Naive thymus-derived CD8-positive, alpha-beta T cell (primary cell): ENCODE measurements at regions not wholly inside any gene's neighbourhood (a gene's known extent, or its start where the extent isn't known, plus 50 kb on each side); places are given as distances from the start of the nearest gene placed in this dataset.

ENCODE experiments used
- ATAC-seq, 2 donors: fragments of 150-1000 bp; cut with Tn5 transposase in 1 of 2; sonication (Bioruptor Pico), chemical (Tn5 transposase) in 1 of 2; 1 replicate in 1 of 2; 2 replicates in 1 of 2; pipeline ENCODE4 v1.10.0; 2021; ENCODE audit warnings: mild to moderate bottlenecking in 2 of 2, moderate library complexity in 2 of 2
- POLR2A ChIA-PET: fragments of 350-600 bp; sonication (Branson Sonifier 250); formaldehyde crosslinking; loops from one replicate; lab custom pipeline; 2021; ENCODE audit warnings: antibody characterized with exemption; lab: Charles Lee
- DNase-seq, 10 donors: peaks; one replicate each; pipeline versions ENCODE4 v3.0.0 to v3.0.0-alpha.2; 2020 to 2022
- H3K27ac Mint-ChIP-seq, 10 donors: one replicate each; pipeline ENCODE4 v1.8.0; 2020 to 2022; ENCODE audit warnings: mild to moderate bottlenecking in 10 of 10, mixed read lengths in 10 of 10, moderate library complexity in 4 of 10, inconsistent platforms in 1 of 10
- H3K27me3 Mint-ChIP-seq, 5 donors: one replicate each; pipeline ENCODE4 v1.8.0; 2021 to 2022; ENCODE audit warnings: mixed read lengths in 5 of 5
- H3K36me3 Mint-ChIP-seq, 3 donors: one replicate each; pipeline ENCODE4 v1.8.0; 2020 to 2022; ENCODE audit warnings: mixed read lengths in 3 of 3, mild to moderate bottlenecking in 2 of 3, inconsistent platforms in 1 of 3
- H3K4me1 Mint-ChIP-seq, 4 donors: one replicate each; pipeline ENCODE4 v1.8.0; 2021 to 2022; ENCODE audit warnings: mixed read lengths in 4 of 4
- H3K4me3 Mint-ChIP-seq, 10 donors: one replicate each; pipeline ENCODE4 v1.8.0; 2020 to 2022; ENCODE audit warnings: mild to moderate bottlenecking in 10 of 10, mixed read lengths in 10 of 10, moderate library complexity in 6 of 10, inconsistent platforms in 1 of 10
- H3K9me3 Mint-ChIP-seq, 9 donors: one replicate each; pipeline ENCODE4 v1.8.0; 2020 to 2022; ENCODE audit warnings: mixed read lengths in 9 of 9, mild to moderate bottlenecking in 3 of 9, inconsistent platforms in 1 of 9, moderate library complexity in 1 of 9

DNA sequence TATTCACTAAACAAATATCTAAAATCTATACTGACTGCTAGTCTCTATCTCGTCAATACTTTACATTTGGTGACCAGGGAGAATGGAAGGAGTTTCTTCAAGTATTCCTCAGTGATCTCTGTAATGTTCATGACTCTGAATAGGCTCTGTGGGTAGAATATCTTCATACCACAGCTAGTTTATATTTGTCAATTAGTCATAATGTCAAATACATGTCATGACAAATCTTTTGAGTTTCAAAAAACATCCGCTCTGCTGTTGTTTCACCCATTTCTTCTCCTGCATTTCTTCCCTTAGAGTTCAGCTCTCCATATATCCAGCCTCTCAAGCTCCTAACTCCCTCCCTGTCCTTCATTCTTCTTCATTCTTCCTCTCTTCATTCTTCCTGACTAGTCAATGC lies 206.5 kb upstream of the FANCL start:
- no peak overlapping the region for H3K27ac Mint-ChIP-seq
- H3K4me3 Mint-ChIP-seq, result no peak overlapping the region
- no peak for ATAC-seq
- H3K9me3 Mint-ChIP-seq, result no peaks in the 10 kb centered on the region
- H3K36me3 Mint-ChIP-seq, result no peaks in the 10 kb centered on the region
- DNase-seq, result no peak
- H3K4me1 Mint-ChIP-seq, result no peaks in the 10 kb centered on the region
- POLR2A ChIA-PET, result no interaction called here
- H3K27me3 Mint-ChIP-seq, result peaks cover 0 to 15% (median 4%) of the 10 kb centered on the region in 5 donors

- Mint-ChIP-seq H3K9me3 (no peaks in the 10 kb centered on the region), H3K4me3 (no peak overlapping the region), H3K27me3 (peaks cover 0 to 12% (median 2%) of the 10 kb centered on the region in 5 donors), H3K36me3 (no peaks in the 10 kb centered on the region), H3K4me1 (no peaks in the 10 kb centered on the region), H3K27ac (no peak overlapping the region)
- POLR2A ChIA-PET, result interaction anchor here (0.7 kb wide), 1 partner anchor 76 kb away, joined by 4 read pairs; no protein-coding TSS in a partner anchor
- DNase-seq (no peak), ATAC-seq (no peak)
These were observed 200.5 kb upstream of the FANCL start for GRCh38 chr2:58441643-58442042.

GRCh38 chr2:58436872-58437271 lies 195.7 kb upstream of the FANCL start:
- DNase-seq, result no peak
- POLR2A ChIA-PET, result no interaction called here
- Mint-ChIP-seq H3K36me3 (no peaks in the 10 kb centered on the region), H3K27me3 (peaks cover 0 to 15% (median 2%) of the 10 kb centered on the region in 5 donors), H3K4me3 (no peak overlapping the region), H3K27ac (no peak overlapping the region), H3K4me1 (no peaks in the 10 kb centered on the region), H3K9me3 (no peaks in the 10 kb centered on the region)
- no peak for ATAC-seq

DNA sequence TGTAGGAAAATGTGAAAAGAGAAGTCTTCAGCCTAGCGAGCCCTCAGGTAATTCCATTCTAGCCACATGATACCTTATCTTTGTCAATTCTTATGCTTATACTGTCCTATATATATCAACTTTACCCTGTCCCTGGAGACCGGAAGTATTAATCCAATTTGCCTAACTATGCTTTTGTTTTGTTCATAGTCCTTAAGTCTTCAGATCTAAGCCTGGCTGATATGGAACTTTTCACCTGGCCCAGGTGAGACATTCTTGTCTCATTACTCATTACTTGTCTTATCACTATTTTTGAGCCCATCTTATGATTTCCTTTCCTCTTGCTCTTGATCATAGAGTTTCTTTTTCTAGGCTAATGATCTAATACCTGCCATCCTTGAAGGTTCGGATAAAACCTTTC lies 194.1 kb upstream of the FANCL start:
- DNase-seq, result no peak
- H3K27me3 Mint-ChIP-seq, result peaks cover 0 to 24% (median 3%) of the 10 kb centered on the region in 5 donors
- no peak for ATAC-seq
- no peaks in the 10 kb centered on the region for H3K4me1 Mint-ChIP-seq
- H3K9me3 Mint-ChIP-seq, result no peaks in the 10 kb centered on the region
- H3K36me3 Mint-ChIP-seq, result no peaks in the 10 kb centered on the region
- no peak overlapping the region for H3K27ac Mint-ChIP-seq
- POLR2A ChIA-PET, result no interaction called here
- no peak overlapping the region for H3K4me3 Mint-ChIP-seq

DNA sequence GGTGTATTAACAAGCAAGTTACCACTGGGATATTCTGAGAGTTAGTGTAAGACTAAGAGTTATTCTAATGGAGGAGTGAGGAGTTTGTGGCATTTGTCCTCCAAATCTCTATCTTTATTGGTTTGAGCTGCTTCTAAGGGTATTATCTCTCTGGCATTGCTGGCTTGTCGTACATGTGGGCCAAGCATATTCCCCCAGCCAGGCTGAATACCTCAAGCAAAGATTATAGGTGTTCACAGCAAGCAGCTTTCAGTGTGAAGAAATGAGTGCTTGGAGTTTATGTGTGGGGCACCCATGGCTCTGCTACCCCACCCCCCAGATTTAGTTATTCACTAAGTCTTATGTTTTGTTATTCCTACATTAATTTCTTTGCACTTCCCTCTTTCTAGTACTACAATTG lies 193.6 kb upstream of the FANCL start:
- Mint-ChIP-seq H3K4me3 (no peak overlapping the region), H3K36me3 (no peaks in the 10 kb centered on the region), H3K27me3 (peaks cover 0 to 30% (median 8%) of the 10 kb centered on the region in 5 donors), H3K4me1 (no peaks in the 10 kb centered on the region), H3K9me3 (no peaks in the 10 kb centered on the region), H3K27ac (no peak overlapping the region)
- POLR2A ChIA-PET, result no interaction called here
- DNase-seq (no peak), ATAC-seq (no peak)

DNA sequence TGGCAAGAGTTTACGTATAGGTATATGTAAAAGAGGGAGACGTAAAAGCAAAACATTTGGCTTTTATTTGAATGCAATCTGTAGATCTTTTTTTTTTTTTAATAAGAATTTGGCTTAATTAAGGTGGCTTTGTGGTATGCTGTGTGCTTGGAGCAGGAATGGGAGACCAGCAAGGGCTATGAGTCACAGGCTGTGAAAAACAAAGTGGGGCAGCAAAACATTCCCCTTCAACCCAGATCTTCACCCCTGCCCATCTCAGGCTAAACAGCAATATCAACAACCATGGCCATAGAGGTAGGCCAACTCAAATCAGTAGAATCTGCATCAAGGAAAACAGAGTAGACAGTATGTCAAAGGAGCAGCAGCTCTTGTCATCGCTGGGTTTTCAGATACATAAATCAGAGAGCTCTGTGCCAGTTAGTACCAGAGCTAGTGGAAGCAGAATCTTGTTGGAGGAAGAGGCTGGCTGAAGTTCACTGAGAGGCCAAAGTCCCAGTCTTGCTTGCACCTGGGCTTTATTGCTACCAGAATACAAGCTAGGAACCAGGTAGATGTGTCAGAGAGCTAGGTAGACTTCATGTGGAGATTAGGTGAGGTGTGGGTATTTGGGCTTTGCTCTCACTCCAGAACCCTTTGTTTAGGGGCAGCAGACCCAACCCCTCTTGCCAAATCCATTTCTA lies 191.5 kb upstream of the FANCL start:
- ATAC-seq, result no peak
- Mint-ChIP-seq H3K27me3 (peaks cover 10 to 43% (median 18%) of the 10 kb centered on the region in 5 donors), H3K9me3 (no peaks in the 10 kb centered on the region), H3K36me3 (no peaks in the 10 kb centered on the region), H3K4me3 (no peak overlapping the region), H3K4me1 (peaks cover 1 to 10% (median 9%) of the 10 kb centered on the region in 4 donors), H3K27ac (no peak overlapping the region)
- POLR2A ChIA-PET, result no interaction called here
- no peak for DNase-seq

- DNase-seq (no peak), ATAC-seq (no peak)
- Mint-ChIP-seq H3K27ac (no peak overlapping the region), H3K27me3 (peaks cover 20 to 60% (median 34%) of the 10 kb centered on the region in 5 donors), H3K9me3 (no peaks in the 10 kb centered on the region), H3K4me1 (peaks cover 1 to 13% (median 11%) of the 10 kb centered on the region in 4 donors), H3K36me3 (no peaks in the 10 kb centered on the region), H3K4me3 (peak overlapping the region in 7 of 10 donors; percentile 38 to 71 (median 61))
- POLR2A ChIA-PET, result no interaction called here
These were observed 188.1 kb upstream of the FANCL start for GRCh38 chr2:58429014-58429875.

DNA sequence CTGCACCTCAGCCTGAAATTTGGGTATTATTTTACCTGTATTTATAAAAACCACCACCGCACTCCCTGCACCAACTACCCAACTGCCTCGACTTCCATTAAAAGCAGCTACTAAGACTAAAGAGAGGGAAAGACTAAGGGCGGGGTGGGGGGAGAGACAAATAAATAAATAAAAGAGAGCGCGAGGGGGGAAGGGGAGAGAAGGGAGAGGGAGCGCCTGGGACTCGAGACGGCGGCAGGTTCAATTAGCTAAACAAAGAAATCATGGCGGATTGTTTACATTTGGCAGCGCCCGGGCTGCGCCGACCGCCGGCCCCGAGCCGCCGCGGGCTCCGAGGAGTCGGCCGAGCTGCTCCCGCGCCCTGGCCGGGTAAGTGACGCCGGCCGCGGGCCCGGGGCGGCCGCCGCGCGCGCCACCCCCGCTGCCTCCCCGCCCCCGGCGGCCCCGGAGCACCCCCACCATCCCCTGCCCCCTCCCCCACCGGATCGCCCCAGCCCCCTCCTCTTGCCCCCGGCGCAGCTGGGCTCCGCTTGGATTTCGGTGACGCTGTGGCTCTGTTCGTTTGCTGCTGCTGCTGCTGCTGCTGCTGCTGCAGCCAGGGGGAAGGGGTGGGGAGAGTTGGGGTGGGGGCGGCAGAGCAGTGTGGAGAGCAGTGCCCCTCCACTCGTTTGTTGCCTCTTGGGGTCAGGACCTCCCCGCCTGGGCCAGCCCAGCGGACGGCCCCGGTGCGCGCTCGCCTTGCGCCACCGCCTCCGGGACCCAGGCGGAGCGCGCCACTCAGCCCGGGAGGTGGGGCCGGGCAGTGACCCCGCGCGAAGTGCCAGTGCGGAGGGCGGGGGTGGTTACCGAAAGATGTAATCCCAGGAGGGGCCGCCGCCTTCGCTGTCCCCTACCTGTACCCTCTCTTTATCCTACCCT lies 187.2 kb upstream of the FANCL start:
- Mint-ChIP-seq H3K4me3 (peak overlapping the region in 8 of 10 donors; percentile 23 to 72 (median 56)), H3K9me3 (no peaks in the 10 kb centered on the region), H3K36me3 (no peaks in the 10 kb centered on the region), H3K27ac (no peak overlapping the region), H3K4me1 (peaks cover 1 to 13% (median 11%) of the 10 kb centered on the region in 4 donors), H3K27me3 (peaks cover 20 to 60% (median 34%) of the 10 kb centered on the region in 5 donors)
- POLR2A ChIA-PET, result interaction anchor here (0.5 kb wide), 1 partner anchor 504 kb away, joined by 3 read pairs; no protein-coding TSS in a partner anchor
- no peak for DNase-seq
- ATAC-seq, result no peak

DNA sequence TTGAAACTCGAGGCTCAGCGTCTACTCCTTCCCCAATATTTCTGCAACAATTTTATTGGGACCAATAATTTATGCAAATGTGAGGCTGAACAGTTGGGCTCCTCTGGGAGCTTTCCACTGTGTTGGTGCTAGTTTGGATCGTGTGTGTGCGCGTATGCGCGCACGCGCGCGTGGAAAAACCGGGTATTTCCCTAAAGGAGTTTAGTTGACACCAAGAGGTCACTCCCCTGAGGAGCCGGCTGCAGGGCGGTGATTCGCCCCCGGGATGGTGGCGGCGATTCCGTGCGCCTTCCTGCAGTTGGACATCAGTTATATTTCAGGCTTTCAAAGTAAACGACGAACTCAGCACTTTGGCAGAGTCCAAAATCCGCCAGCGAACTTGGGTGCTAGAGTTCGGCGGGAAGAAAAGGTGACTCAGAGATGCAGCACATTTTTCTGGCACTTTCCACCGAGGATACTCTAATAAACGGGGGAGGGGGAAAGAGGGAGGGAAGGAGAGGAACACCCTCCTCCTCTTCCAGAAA lies 186.5 kb upstream of the FANCL start:
- peak overlapping the region in 9 of 10 donors; percentile 23 to 72 (median 52) for H3K4me3 Mint-ChIP-seq
- H3K27me3 Mint-ChIP-seq, result peaks cover 20 to 60% (median 34%) of the 10 kb centered on the region in 5 donors
- no peak for DNase-seq
- POLR2A ChIA-PET, result interaction anchor here (0.5 kb wide), 1 partner anchor 503 kb away, joined by 3 read pairs; no protein-coding TSS in a partner anchor
- H3K9me3 Mint-ChIP-seq, result no peaks in the 10 kb centered on the region
- no peaks in the 10 kb centered on the region for H3K36me3 Mint-ChIP-seq
- ATAC-seq, result no peak
- peaks cover 1 to 13% (median 11%) of the 10 kb centered on the region in 4 donors for H3K4me1 Mint-ChIP-seq
- H3K27ac Mint-ChIP-seq, result no peak overlapping the region

DNA sequence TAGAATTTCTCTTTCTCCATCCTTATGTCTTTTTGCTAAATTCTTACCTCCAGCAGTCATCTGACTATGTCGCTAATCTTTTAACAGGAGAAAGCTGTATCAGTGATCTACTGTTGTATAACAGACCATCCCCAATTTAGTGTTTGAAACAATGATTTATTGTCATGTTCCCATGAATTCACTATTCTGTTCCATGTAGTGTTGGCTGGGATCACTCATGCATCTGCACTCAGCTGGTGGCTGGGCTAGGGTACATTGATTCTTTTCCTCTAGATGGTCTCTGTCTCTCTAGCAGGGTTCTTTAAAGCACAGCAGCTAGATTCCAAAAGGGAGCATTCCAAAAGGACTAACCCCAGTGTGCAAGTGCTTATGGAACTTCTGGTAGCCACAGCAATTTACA lies 184.2 kb upstream of the FANCL start:
- Mint-ChIP-seq H3K4me3 (no peak overlapping the region), H3K27ac (no peak overlapping the region), H3K4me1 (peaks cover 1 to 13% (median 11%) of the 10 kb centered on the region in 4 donors), H3K27me3 (peaks cover 20 to 52% (median 34%) of the 10 kb centered on the region in 5 donors), H3K9me3 (no peaks in the 10 kb centered on the region), H3K36me3 (no peaks in the 10 kb centered on the region)
- ATAC-seq (no peak), DNase-seq (no peak)
- POLR2A ChIA-PET, result no interaction called here

DNA sequence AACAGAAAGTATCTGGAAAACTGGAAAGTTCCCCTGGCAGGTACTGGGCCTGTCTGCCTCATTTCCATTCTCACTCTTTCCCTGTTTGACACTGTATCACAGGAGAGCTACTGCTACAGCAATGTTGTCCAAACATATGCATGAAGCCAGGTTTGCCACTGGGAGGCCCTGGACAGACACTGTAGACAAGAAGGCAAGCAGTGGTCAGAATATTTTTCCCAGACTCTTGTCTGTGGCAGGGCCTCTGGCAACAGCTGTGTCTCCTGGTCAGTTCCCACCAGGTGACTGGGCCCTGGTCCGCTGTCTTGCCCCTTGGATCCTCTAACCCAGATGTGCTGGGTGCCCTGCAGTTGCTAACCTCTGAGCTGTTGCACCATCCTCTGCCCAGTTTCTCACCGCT lies 178.9 kb upstream of the FANCL start:
- no peak overlapping the region for H3K27ac Mint-ChIP-seq
- DNase-seq, result no peak
- POLR2A ChIA-PET, result no interaction called here
- H3K27me3 Mint-ChIP-seq, result peaks cover 2 to 13% (median 4%) of the 10 kb centered on the region in 5 donors
- no peaks in the 10 kb centered on the region for H3K36me3 Mint-ChIP-seq
- no peaks in the 10 kb centered on the region for H3K4me1 Mint-ChIP-seq
- H3K4me3 Mint-ChIP-seq, result no peak overlapping the region
- peaks cover 0 to 5% (median 0%) of the 10 kb centered on the region in 9 donors for H3K9me3 Mint-ChIP-seq
- no peak for ATAC-seq

DNA sequence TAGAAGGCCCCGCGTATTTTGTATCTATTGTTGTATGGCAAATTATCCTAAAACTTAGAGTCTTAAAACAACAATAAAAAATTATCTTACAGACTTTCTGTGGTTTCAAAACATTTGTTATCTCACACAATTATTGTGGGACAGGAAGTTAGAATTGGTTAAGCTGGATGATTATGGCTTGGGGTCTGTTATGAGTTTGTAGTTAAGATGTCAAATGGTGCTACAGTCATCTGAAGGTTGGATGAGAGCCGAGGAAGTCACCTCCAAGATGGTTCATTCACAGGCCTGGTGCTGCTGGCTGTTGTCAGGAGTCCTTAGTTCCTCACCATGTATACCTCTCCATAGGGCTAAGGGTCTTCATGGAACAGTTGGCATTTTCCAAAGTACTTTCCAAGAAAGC lies 175.6 kb upstream of the FANCL start:
- Mint-ChIP-seq H3K36me3 (no peaks in the 10 kb centered on the region), H3K4me1 (no peaks in the 10 kb centered on the region), H3K27ac (no peak overlapping the region), H3K9me3 (peaks cover 0 to 5% (median 0%) of the 10 kb centered on the region in 9 donors), H3K27me3 (peaks cover 0 to 8% (median 2%) of the 10 kb centered on the region in 5 donors), H3K4me3 (no peak overlapping the region)
- POLR2A ChIA-PET, result no interaction called here
- no peak for ATAC-seq
- no peak for DNase-seq
